HUES6 (cell line): ENCODE measurements at regions not wholly inside any gene's neighbourhood (a gene's known extent, or its start where the extent isn't known, plus 50 kb on each side); places are given as distances from the start of the nearest gene placed in this dataset.
"Not testable (repeated sequence)": the region's sequence is repeated elsewhere in the genome, so short reads cannot be mapped to it uniquely, and the experiment has no call there.

Source experiments
- H3K27ac ChIP-seq: 2 replicates; pipeline ENCODE4 v1.7.0; 2013; ENCODE audit warnings: low read depth, mild to moderate bottlenecking, low read length, inconsistent platforms
- H3K27me3 ChIP-seq: 2 replicates; pipeline ENCODE4 v1.6.1; 2013; ENCODE audit warnings: low read length; ENCODE audit not compliant: control insufficient read depth, insufficient read depth
- H3K36me3 ChIP-seq: 2 replicates; pipeline ENCODE4 v1.6.1; 2013; ENCODE audit warnings: low read length; ENCODE audit not compliant: control insufficient read depth, insufficient read depth
- H3K4me1 ChIP-seq: 2 replicates; pipeline ENCODE4 v1.6.1; 2013; ENCODE audit warnings: low read length; ENCODE audit not compliant: control insufficient read depth, insufficient read depth
- H3K4me3 ChIP-seq: 2 replicates; pipeline ENCODE4 v1.5.1; 2013; ENCODE audit warnings: low read depth, low read length
- H3K9ac ChIP-seq: one replicate; pipeline ENCODE4 v1.6.1; 2013; ENCODE audit warnings: mild to moderate bottlenecking, low read length
- H3K9me3 ChIP-seq: 2 replicates; pipeline ENCODE4 v1.6.1; 2013; ENCODE audit warnings: low read depth, low read length; ENCODE audit not compliant: control insufficient read depth, insufficient read depth

- Histone ChIP-seq H3K27me3 (no peaks in the 10 kb centered on the region), H3K36me3 (no peaks in the 10 kb centered on the region), H3K4me1 (no peaks in the 10 kb centered on the region), H3K4me3 (no peak overlapping the region), H3K9me3 (peaks cover 36% of the 10 kb centered on the region), H3K27ac (no peak overlapping the region), H3K9ac (no peak overlapping the region)
These were observed 824.9 kb downstream of the RAPGEF2 start for GRCh38 chr4:159927781-159928180.

GRCh38 chr4:159934602-159935001 is 831.7 kb downstream of the RAPGEF2 start:
- H3K36me3 ChIP-seq, H3K9ac ChIP-seq, H3K4me1 ChIP-seq, H3K27me3 ChIP-seq, H3K4me3 ChIP-seq, H3K27ac ChIP-seq: not testable (repeated sequence)
- H3K9me3 ChIP-seq = peaks cover 25% of the 10 kb centered on the region

- Histone ChIP-seq H3K27ac (no peak overlapping the region), H3K27me3 (no peaks in the 10 kb centered on the region), H3K36me3 (no peaks in the 10 kb centered on the region), H3K9ac (no peak overlapping the region), H3K9me3 (peaks cover 31% of the 10 kb centered on the region), H3K4me1 (no peaks in the 10 kb centered on the region), H3K4me3 (no peak overlapping the region)
These were observed 834.7 kb downstream of the RAPGEF2 start for GRCh38 chr4:159937595-159937994.

- not testable (repeated sequence) for H3K4me3 ChIP-seq, H3K27ac ChIP-seq, H3K9ac ChIP-seq, H3K36me3 ChIP-seq, H3K4me1 ChIP-seq, H3K27me3 ChIP-seq
- peaks cover 24% of the 10 kb centered on the region for H3K9me3 ChIP-seq
These were observed 836.8 kb downstream of the RAPGEF2 start for GRCh38 chr4:159939681-159940080.

- H3K9me3 ChIP-seq = peaks cover 15% of the 10 kb centered on the region; the same call in 1 of the 2 replicates
- H3K4me3 ChIP-seq = no peak overlapping the region
- H3K27me3 ChIP-seq = no peaks in the 10 kb centered on the region
- no peaks in the 10 kb centered on the region for H3K36me3 ChIP-seq
- H3K9ac ChIP-seq = no peak overlapping the region
- H3K4me1 ChIP-seq = no peaks in the 10 kb centered on the region
- no peak overlapping the region for H3K27ac ChIP-seq
These were observed 838.2 kb downstream of the RAPGEF2 start for GRCh38 chr4:159941076-159941475.

GRCh38 chr4:159944477-159944876 is 841.6 kb downstream of the RAPGEF2 start:
- H3K4me1 ChIP-seq = no peaks in the 10 kb centered on the region
- H3K27ac ChIP-seq = no peak overlapping the region
- H3K27me3 ChIP-seq = no peaks in the 10 kb centered on the region
- H3K4me3 ChIP-seq = no peak overlapping the region
- H3K9ac ChIP-seq = no peak overlapping the region
- peaks cover 6% of the 10 kb centered on the region; the same call in 1 of the 2 replicates for H3K9me3 ChIP-seq
- no peaks in the 10 kb centered on the region for H3K36me3 ChIP-seq

GRCh38 chr4:159946983-159947615 is 844.2 kb downstream of the RAPGEF2 start:
- no peaks in the 10 kb centered on the region for H3K9me3 ChIP-seq
- H3K4me1 ChIP-seq = peaks cover 11% of the 10 kb centered on the region; the same call in 1 of the 2 replicates
- H3K27me3 ChIP-seq = no peaks in the 10 kb centered on the region
- H3K36me3 ChIP-seq = no peaks in the 10 kb centered on the region
- no peak overlapping the region for H3K9ac ChIP-seq
- H3K27ac ChIP-seq = no peak overlapping the region
- no peak overlapping the region for H3K4me3 ChIP-seq

GRCh38 chr4:159950707-159951106 is 847.8 kb downstream of the RAPGEF2 start:
- Histone ChIP-seq H3K9ac (no peak overlapping the region), H3K4me3 (no peak overlapping the region), H3K27ac (no peak overlapping the region), H3K4me1 (peaks cover 11% of the 10 kb centered on the region; the same call in 1 of the 2 replicates), H3K9me3 (no peaks in the 10 kb centered on the region), H3K36me3 (no peaks in the 10 kb centered on the region), H3K27me3 (no peaks in the 10 kb centered on the region)

- peaks cover 6% of the 10 kb centered on the region for H3K9me3 ChIP-seq
- no peak overlapping the region for H3K27ac ChIP-seq
- H3K4me1 ChIP-seq = peaks cover 5% of the 10 kb centered on the region; the same call in 1 of the 2 replicates
- no peak overlapping the region for H3K4me3 ChIP-seq
- no peak overlapping the region for H3K9ac ChIP-seq
- H3K27me3 ChIP-seq = no peaks in the 10 kb centered on the region
- H3K36me3 ChIP-seq = no peaks in the 10 kb centered on the region
These were observed 863.9 kb downstream of the RAPGEF2 start for GRCh38 chr4:159966746-159967145.

GRCh38 chr4:159976871-159977482 is 874.1 kb downstream of the RAPGEF2 start:
- H3K27me3 ChIP-seq, H3K9ac ChIP-seq, H3K4me3 ChIP-seq, H3K27ac ChIP-seq, H3K36me3 ChIP-seq: not testable (repeated sequence)
- Histone ChIP-seq H3K4me1 (peaks cover 30% of the 10 kb centered on the region), H3K9me3 (peaks cover 20% of the 10 kb centered on the region)

- no peaks in the 10 kb centered on the region for H3K27me3 ChIP-seq
- no peak overlapping the region for H3K4me3 ChIP-seq
- H3K27ac ChIP-seq = no peak overlapping the region
- H3K9ac ChIP-seq = no peak overlapping the region
- no peaks in the 10 kb centered on the region for H3K36me3 ChIP-seq
- H3K9me3 ChIP-seq = peaks cover 10% of the 10 kb centered on the region
- H3K4me1 ChIP-seq = peaks cover 30% of the 10 kb centered on the region
These were observed 875.2 kb downstream of the RAPGEF2 start for GRCh38 chr4:159977907-159978617.
